ENCODE measurements at regions not wholly inside any gene's neighbourhood (a gene's known extent, or its start where the extent isn't known, plus 50 kb on each side); places are given as distances from the start of the nearest gene placed in this dataset. TPM values are rescaled to one million over a fixed set of nuclear protein-coding genes. Genes with fewer than 3 reads are reported as not detected.

DNA sequence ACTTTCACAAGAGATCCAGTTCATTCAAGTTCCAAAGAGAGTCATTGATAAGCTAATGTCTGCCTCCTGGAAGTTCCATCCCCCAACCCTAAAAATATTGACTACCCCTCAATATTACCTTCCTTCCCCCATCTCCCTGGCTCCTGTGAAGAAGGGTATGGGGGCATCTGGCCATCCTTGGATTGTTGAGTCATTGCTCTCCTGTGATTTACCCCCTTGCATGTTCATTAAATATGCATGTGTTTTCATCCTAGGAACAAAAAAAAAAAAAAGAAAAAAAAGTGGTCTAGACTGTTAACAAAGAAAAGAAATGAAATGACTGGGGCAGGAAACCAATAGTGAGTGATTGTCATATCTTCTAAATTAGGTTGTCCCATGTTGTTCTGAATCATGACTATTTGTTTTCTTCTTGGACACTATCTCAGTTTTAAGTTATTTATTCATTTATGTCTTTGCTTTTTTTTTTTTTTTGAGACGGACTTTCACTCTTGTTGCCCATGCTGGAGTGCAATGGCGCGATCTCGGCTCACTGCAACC is 51.9 kb upstream of the HUWE1 start:
- no peaks in the 10 kb centered on the region for H3K36me3 Mint-ChIP-seq

More for the DNA sequence above, 51.9 kb upstream of the HUWE1 start:
- no peaks in the 10 kb centered on the region for H3K79me2 ChIP-seq (ENCODE audit: insufficient read depth, low read length)
- H3K4me3 Mint-ChIP-seq, result no peak overlapping the region
- peaks cover 0 to 2% of the 10 kb centered on the region in 2 donors for H3K27me3 ChIP-seq (ENCODE audit: control insufficient read depth in 2 of 2, insufficient read depth in 2 of 2, low read length in 2 of 2)
- no peak overlapping the region for H3K27ac ChIP-seq (ENCODE audit: low read depth in 1 of 2, low read length in 2 of 2)
- H3K27me3 Mint-ChIP-seq (ENCODE audit: low read depth in 3 of 3), result peaks cover 0 to 8% (median 2%) of the 10 kb centered on the region in 3 donors
- H4K20me1 ChIP-seq (ENCODE audit: insufficient read depth, low read length), result no peaks in the 10 kb centered on the region
- no peak overlapping the region for H2AFZ ChIP-seq (ENCODE audit: insufficient read depth, low read depth, low read length, poor library complexity, severe bottlenecking)
- H3K4me2 ChIP-seq (replicated peaks; ENCODE audit: extremely low read depth, low read length, poor library complexity, severe bottlenecking), result no peak overlapping the region
- H3K4me1 Mint-ChIP-seq, result no peaks in the 10 kb centered on the region
- no peak for DNase-seq
- TF ChIP-seq, protein P1, sequence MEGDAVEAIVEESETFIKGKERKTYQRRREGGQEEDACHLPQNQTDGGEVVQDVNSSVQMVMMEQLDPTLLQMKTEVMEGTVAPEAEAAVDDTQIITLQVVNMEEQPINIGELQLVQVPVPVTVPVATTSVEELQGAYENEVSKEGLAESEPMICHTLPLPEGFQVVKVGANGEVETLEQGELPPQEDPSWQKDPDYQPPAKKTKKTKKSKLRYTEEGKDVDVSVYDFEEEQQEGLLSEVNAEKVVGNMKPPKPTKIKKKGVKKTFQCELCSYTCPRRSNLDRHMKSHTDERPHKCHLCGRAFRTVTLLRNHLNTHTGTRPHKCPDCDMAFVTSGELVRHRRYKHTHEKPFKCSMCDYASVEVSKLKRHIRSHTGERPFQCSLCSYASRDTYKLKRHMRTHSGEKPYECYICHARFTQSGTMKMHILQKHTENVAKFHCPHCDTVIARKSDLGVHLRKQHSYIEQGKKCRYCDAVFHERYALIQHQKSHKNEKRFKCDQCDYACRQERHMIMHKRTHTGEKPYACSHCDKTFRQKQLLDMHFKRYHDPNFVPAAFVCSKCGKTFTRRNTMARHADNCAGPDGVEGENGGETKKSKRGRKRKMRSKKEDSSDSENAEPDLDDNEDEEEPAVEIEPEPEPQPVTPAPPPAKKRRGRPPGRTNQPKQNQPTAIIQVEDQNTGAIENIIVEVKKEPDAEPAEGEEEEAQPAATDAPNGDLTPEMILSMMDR (IDR thresholded peaks at IDR 0.05), result no peak
- peaks cover 0 to 3% (median 0%) of the 10 kb centered on the region in 7 donors for H3K9me3 Mint-ChIP-seq
- no peaks in the 10 kb centered on the region for H3K4me1 ChIP-seq (ENCODE audit: control insufficient read depth in 1 of 2, insufficient read depth in 2 of 2, low read length in 2 of 2)
- no peak overlapping the region for H3K27ac Mint-ChIP-seq
- no peaks in the 10 kb centered on the region for H3K36me3 ChIP-seq (replicated peaks in 1 of 2; ENCODE audit: control insufficient read depth in 1 of 2, insufficient read depth in 2 of 2, low read length in 2 of 2)
- no CpG with 5 or more reads among the region's 4 CpGs for WGBS (ENCODE audit: insufficient coverage)
- no peak overlapping the region for H3K9ac ChIP-seq (ENCODE audit: insufficient read depth, low read length, poor library complexity, severe bottlenecking)
- H3K4me3 ChIP-seq (replicated peaks in 1 of 3; ENCODE audit: low read depth in 2 of 3, low read length in 3 of 3), result no peak overlapping the region
- H3K9me3 ChIP-seq (replicated peaks in 1 of 2; ENCODE audit: control insufficient read depth in 1 of 2, insufficient read depth in 1 of 2, low read length in 2 of 2), result no peaks in the 10 kb centered on the region
- intact Hi-C loops (cut with micrococcal nuclease), result no loop called here

Small RNAs in the stretch of these regions (small RNA-seq; reads per million reads assigned to genes)
- gene BX323845.1 (ENCODE audit: insufficient read length, low read depth) (not detected), gene BX323845.2 (ENCODE audit: insufficient read length, low read depth) (not detected)

Data from CD14-positive monocyte (primary cell).